CD4-positive, alpha-beta T cell (primary cell): ENCODE measurements at regions not wholly inside any gene's neighbourhood (a gene's known extent, or its start where the extent isn't known, plus 50 kb on each side); places are given as distances from the start of the nearest gene placed in this dataset.
"Not testable (repeated sequence)": the region's sequence is repeated elsewhere in the genome, so short reads cannot be mapped to it uniquely, and the experiment has no call there.

ENCODE experiments used
- ATAC-seq: fragments of 200-7000 bp; cut with Tn5 transposase; one replicate; pipeline ENCODE4 v1.10.0; 2022; ENCODE audit warnings: mild to moderate bottlenecking; ENCODE audit not compliant: poor library complexity
- CTCF ChIA-PET: fragments of 350-600 bp; sonication (Branson Sonifier 250); formaldehyde crosslinking; loops from one replicate; lab custom pipeline; 2021; ENCODE audit warnings: antibody characterized with exemption, inconsistent platforms; lab: Charles Lee
- POLR2A ChIA-PET: fragments of 350-600 bp; sonication (Branson Sonifier 250); formaldehyde crosslinking; loops from one replicate; lab custom pipeline; 2021; ENCODE audit warnings: antibody characterized with exemption, inconsistent platforms; lab: Charles Lee
- DNase-seq, 14 experiments: peaks; one replicate each; pipeline ENCODE4 v3.0.0-alpha.2; 2013 to 2020; ENCODE audit warnings: mixed read lengths in 2 of 14
- H3K27ac ChIP-seq, 2 donors: one replicate each; pipeline versions ENCODE4 v1.5.1 to v1.7.0; 2013; ENCODE audit warnings: low read length in 2 of 2, low read depth in 1 of 2, mild to moderate bottlenecking in 1 of 2
- H3K27me3 ChIP-seq, 2 experiments: 1 replicate in 1 of 2; 2 replicates in 1 of 2; pipeline versions ENCODE4 v1.6.1 to v1.7.0; 2013; ENCODE audit warnings: low read length in 2 of 2, control low read depth in 1 of 2, mild to moderate bottlenecking in 1 of 2, moderate library complexity in 1 of 2; ENCODE audit not compliant: insufficient read depth in 2 of 2, control insufficient read depth in 1 of 2
- H3K36me3 ChIP-seq: one replicate; pipeline ENCODE4 v1.6.1; 2013; ENCODE audit warnings: low read length, control low read depth; ENCODE audit not compliant: insufficient read depth
- H3K4me1 ChIP-seq: one replicate; pipeline ENCODE4 v1.6.1; 2013; ENCODE audit warnings: low read length, control low read depth; ENCODE audit not compliant: insufficient read depth
- H3K4me3 ChIP-seq: one replicate; pipeline ENCODE4 v1.5.1; 2013; ENCODE audit warnings: mild to moderate bottlenecking, low read length, moderate library complexity
- H3K9me3 ChIP-seq, 2 experiments: 1 replicate in 1 of 2; 2 replicates in 1 of 2; pipeline versions ENCODE4 v1.6.1 to v1.7.0; 2013; ENCODE audit warnings: low read length in 2 of 2, mild to moderate bottlenecking in 2 of 2, control low read depth in 1 of 2, moderate library complexity in 1 of 2; ENCODE audit not compliant: control insufficient read depth in 1 of 2, insufficient read depth in 1 of 2
- H3K27ac Mint-ChIP-seq: one replicate; pipeline ENCODE4 v1.8.0; 2020; ENCODE audit warnings: mixed read lengths
- H3K27me3 Mint-ChIP-seq: one replicate; pipeline ENCODE4 v1.8.0; 2021; ENCODE audit warnings: mixed read lengths
- H3K36me3 Mint-ChIP-seq: one replicate; pipeline ENCODE4 v1.8.0; 2021; ENCODE audit warnings: low read depth, mixed read lengths
- H3K4me1 Mint-ChIP-seq: one replicate; pipeline ENCODE4 v1.8.0; 2021; ENCODE audit warnings: low read depth, mixed read lengths
- H3K4me3 Mint-ChIP-seq: one replicate; pipeline ENCODE4 v1.8.0; 2020; ENCODE audit warnings: mild to moderate bottlenecking, mixed read lengths
- H3K9me3 Mint-ChIP-seq: one replicate; pipeline ENCODE4 v1.8.0; 2020; ENCODE audit warnings: mixed read lengths
- intact Hi-C, 2 experiments: fragments of 100-400 bp; cut with DNase I in 1 of 2; cut with micrococcal nuclease in 1 of 2; formaldehyde crosslinking; loops; one replicate each; pipeline versions ENCODE4 v1.15.1 to v1.9.0; 2023 to 2025; cut with DNase I, micrococcal nuclease
- TF ChIP-seq, protein P1 (sequence below): fragments of 200-600 bp; IDR thresholded peaks from one replicate; pipeline ENCODE4 v1.8.0; 2022; ENCODE audit warnings: antibody characterized with exemption, mild to moderate bottlenecking

DNA sequence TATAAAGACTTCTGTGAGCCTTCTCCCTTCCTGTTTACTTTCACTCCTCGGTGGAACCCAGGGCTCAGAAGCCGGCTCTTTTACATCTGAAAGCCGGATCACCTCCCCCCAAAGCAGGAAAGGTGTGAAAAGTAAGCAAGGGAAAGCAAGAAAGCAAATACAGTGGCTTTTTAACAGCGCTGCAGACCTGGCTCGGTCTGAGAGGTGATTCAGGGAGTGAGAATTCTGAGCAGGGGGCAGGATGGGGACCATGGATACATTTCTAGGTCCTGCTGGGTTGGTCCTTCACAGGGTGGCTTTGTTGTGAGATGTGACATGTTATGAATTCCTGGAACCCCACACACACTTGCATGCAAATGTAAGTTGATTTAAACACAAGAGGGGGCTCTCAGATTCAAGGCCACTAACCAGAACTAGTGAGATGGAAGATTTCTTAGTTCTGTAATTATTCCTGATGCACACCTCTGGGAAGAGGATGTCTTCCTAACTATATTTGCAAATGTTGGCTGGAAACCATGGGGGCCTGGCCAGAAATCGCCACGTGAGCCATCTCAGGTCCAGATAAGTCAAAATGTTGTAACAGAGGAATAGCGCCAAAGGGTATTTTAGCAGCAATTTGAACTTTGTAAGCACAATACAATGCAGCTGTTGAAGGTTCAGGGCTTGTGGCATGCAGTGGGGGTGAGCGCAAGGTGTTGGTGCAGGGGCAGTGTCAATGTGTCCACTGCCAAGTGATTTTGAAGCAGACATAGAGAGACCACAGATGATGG lies 670.1 kb upstream of the LCORL start:
- Mint-ChIP-seq H3K4me3 (no peak overlapping the region), H3K9me3 (no peaks in the 10 kb centered on the region), H3K27me3 (peaks cover 12% of the 10 kb centered on the region), H3K27ac (no peak overlapping the region), H3K4me1 (no peaks in the 10 kb centered on the region), H3K36me3 (no peaks in the 10 kb centered on the region)
- no peak overlapping the region for H3K27ac ChIP-seq
- DNase-seq (no peak), ATAC-seq (no peak)
- ChIA-PET POLR2A (no interaction called here), CTCF (no interaction called here)
- intact Hi-C loops = loop anchor here in 1 of 2 experiments (2.0 kb wide), 1 partner anchor 1991 kb away; no protein-coding TSS in a partner anchor
- H3K4me1 ChIP-seq = no peaks in the 10 kb centered on the region
- peaks cover 0 to 4% of the 10 kb centered on the region in 2 experiments for H3K9me3 ChIP-seq
- no peaks in the 10 kb centered on the region for H3K27me3 ChIP-seq
- H3K4me3 ChIP-seq = no peak overlapping the region
- no peaks in the 10 kb centered on the region for H3K36me3 ChIP-seq
- TF ChIP-seq, protein P1, sequence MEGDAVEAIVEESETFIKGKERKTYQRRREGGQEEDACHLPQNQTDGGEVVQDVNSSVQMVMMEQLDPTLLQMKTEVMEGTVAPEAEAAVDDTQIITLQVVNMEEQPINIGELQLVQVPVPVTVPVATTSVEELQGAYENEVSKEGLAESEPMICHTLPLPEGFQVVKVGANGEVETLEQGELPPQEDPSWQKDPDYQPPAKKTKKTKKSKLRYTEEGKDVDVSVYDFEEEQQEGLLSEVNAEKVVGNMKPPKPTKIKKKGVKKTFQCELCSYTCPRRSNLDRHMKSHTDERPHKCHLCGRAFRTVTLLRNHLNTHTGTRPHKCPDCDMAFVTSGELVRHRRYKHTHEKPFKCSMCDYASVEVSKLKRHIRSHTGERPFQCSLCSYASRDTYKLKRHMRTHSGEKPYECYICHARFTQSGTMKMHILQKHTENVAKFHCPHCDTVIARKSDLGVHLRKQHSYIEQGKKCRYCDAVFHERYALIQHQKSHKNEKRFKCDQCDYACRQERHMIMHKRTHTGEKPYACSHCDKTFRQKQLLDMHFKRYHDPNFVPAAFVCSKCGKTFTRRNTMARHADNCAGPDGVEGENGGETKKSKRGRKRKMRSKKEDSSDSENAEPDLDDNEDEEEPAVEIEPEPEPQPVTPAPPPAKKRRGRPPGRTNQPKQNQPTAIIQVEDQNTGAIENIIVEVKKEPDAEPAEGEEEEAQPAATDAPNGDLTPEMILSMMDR = no peak

DNA sequence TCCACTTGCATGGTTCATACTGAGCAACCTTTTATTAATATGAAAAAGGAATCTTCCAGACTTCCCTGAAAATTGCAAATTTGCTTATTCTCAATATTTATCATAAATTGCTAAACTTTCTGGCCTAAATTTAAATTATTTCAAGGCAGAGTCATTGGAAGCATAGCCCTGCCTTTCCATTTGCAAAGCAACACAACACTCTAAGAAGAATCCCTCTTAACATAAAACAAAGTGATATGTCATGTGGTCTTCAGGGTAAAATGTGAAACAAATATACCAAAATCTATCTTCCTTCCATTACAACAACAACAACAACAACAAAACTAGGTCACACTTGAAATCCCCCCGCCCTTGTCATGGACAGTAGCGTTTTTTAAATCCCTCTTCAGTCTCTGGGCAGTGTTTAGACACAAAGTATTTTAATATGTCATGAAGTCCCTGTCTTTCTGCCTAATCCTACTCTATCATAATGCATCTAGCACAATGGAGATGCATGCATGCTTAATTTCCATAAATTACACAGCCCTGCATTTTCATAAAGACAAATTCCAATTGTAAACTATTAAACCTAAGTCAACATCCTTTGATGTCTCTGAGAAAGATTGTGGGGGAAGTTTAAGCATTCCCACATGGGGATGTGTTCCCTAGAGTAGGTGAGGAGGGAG lies 668.9 kb upstream of the LCORL start:
- H3K4me3 ChIP-seq = no peak overlapping the region
- H3K4me3 Mint-ChIP-seq = no peak overlapping the region
- no peaks in the 10 kb centered on the region for H3K27me3 ChIP-seq
- TF ChIP-seq, protein P1 = no peak
- H3K27ac Mint-ChIP-seq = no peak overlapping the region
- intact Hi-C loops = loop anchor here in 1 of 2 experiments (2.0 kb wide), 1 partner anchor 1992 kb away; no protein-coding TSS in a partner anchor
- ChIA-PET CTCF (no interaction called here), POLR2A (no interaction called here)
- H3K9me3 Mint-ChIP-seq = no peaks in the 10 kb centered on the region
- H3K4me1 ChIP-seq = no peaks in the 10 kb centered on the region
- H3K36me3 Mint-ChIP-seq = no peaks in the 10 kb centered on the region
- no peaks in the 10 kb centered on the region for H3K36me3 ChIP-seq
- H3K27me3 Mint-ChIP-seq = peaks cover 12% of the 10 kb centered on the region
- no peak overlapping the region for H3K27ac ChIP-seq
- no peaks in the 10 kb centered on the region for H3K4me1 Mint-ChIP-seq
- ATAC-seq (no peak), DNase-seq (no peak)
- no peaks in the 10 kb centered on the region for H3K9me3 ChIP-seq

DNA sequence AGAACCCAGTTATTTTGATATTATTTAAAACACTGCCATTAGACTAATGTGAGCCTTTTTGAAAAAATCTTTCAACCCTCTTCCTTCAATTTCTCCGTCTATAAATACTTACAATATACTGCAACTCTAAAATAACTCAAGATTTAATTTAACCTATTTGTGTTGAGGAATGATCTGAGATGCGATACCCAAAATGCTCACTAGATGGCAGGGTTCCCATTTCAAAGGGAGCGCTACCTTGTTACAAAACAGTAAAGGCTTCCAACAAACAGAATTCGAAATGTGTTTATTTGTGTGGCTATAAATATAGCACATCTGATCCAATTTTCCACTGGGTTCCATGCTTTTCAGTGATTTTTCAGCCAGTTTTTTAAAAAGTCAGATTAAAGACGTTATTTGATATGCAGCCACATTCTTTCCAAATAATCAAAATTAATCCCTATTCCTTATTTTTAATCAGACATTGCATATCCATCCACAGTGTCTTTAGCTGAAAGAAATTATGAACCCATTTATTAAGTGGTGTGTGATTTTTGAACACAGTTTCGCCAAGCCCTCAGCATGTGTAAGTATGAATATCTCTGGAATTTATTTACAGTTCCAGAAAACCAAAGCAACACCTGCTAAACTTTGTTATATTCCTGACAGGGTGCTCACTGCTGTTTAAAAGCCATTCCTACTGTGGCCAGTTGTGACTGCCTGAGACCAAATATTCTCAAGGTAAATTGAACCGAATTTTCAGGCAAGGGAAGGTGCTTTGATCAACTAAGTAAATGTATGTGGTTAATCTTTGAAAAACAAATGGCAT lies 668.0 kb upstream of the LCORL start:
- H3K4me1 ChIP-seq = no peaks in the 10 kb centered on the region
- no peaks in the 10 kb centered on the region for H3K9me3 Mint-ChIP-seq
- H3K27ac Mint-ChIP-seq = no peak overlapping the region
- no peaks in the 10 kb centered on the region for H3K36me3 Mint-ChIP-seq
- ChIA-PET CTCF (no interaction called here), POLR2A (no interaction called here)
- no peak overlapping the region for H3K4me3 Mint-ChIP-seq
- peaks cover 12% of the 10 kb centered on the region for H3K27me3 Mint-ChIP-seq
- H3K4me3 ChIP-seq = no peak overlapping the region
- no peaks in the 10 kb centered on the region for H3K4me1 Mint-ChIP-seq
- H3K27me3 ChIP-seq = no peaks in the 10 kb centered on the region
- intact Hi-C loops = loop anchor here in 1 of 2 experiments (2.0 kb wide), 1 partner anchor 1993 kb away; no protein-coding TSS in a partner anchor
- no peak overlapping the region for H3K27ac ChIP-seq
- TF ChIP-seq, protein P1 = peak; percentile 94
- no peaks in the 10 kb centered on the region for H3K36me3 ChIP-seq
- peak; percentile 49 for ATAC-seq
- peak in 8 of 14 experiments; percentile 4 to 52 (median 22) for DNase-seq
- no peaks in the 10 kb centered on the region for H3K9me3 ChIP-seq

DNA sequence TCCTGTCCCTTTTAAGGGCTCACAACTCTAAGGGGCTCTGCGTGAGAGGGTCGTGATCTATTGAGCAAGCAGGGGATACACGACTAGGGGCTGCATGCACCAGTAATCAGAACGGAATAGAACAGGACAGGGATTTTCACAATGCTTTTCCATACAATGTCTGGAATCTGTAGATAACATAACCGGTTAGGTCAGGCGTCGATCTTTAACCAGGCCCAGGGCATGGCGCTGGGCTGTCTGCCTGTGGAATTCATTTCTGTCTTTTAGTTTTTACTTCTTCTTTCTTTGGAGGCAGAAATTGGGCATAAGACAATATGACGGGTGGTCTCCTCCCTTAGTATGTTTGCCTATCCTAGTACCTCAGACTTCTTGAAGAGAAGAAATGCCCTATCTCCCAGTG lies 666.8 kb upstream of the LCORL start:
- intact Hi-C loops, H3K36me3 ChIP-seq, H3K4me1 ChIP-seq, H3K4me3 ChIP-seq, ATAC-seq, POLR2A ChIA-PET, H3K36me3 Mint-ChIP-seq, CTCF ChIA-PET, H3K9me3 ChIP-seq, H3K27ac Mint-ChIP-seq, H3K27me3 ChIP-seq, H3K27ac ChIP-seq, H3K4me3 Mint-ChIP-seq, H3K4me1 Mint-ChIP-seq, H3K9me3 Mint-ChIP-seq, DNase-seq: not testable (repeated sequence)
- H3K27me3 Mint-ChIP-seq = peaks cover 12% of the 10 kb centered on the region
